H1 (cell line): ENCODE measurements at regions not wholly inside any gene's neighbourhood (a gene's known extent, or its start where the extent isn't known, plus 50 kb on each side); places are given as distances from the start of the nearest gene placed in this dataset.

ENCODE experiments used
- CTCF ChIA-PET: fragments of 300-600 bp; sonication (Branson Sonifier 250); formaldehyde crosslinking; loops from one replicate; lab custom pipeline; 2021; ENCODE audit not compliant: partially characterized antibody; lab: Charles Lee
- POLR2A ChIA-PET: fragments of 300-600 bp; sonication (Branson Sonifier 250); formaldehyde crosslinking; loops from one replicate; lab custom pipeline; 2021; ENCODE audit warnings: inconsistent platforms; ENCODE audit not compliant: partially characterized antibody; lab: Charles Lee
- DNase-seq, 2 experiments: peaks; one replicate each; pipeline versions ENCODE4 v3.0.0 to v3.0.0-alpha.2; 2010 to 2022; ENCODE audit warnings: low spot score in 2 of 2, low read depth in 1 of 2, mixed read lengths in 1 of 2
- FAIRE-seq: peaks from 2 replicates; lab custom pipeline; 2011; peaks lifted over from hg19 to GRCh38; lab: Jason Lieb, UNC
- H2AFZ ChIP-seq: 2 replicates; pipeline ENCODE4 v1.8.1; 2012; ENCODE audit warnings: low read length, inconsistent platforms
- H2AK5ac ChIP-seq: 2 replicates; pipeline ENCODE4 v1.6.1; 2013; ENCODE audit warnings: low read depth, low read length
- H2BK120ac ChIP-seq: replicated peaks from 2 replicates; pipeline ENCODE3; 2013; ENCODE audit warnings: low read depth, low read length, inconsistent platforms
- H2BK12ac ChIP-seq: 2 replicates; pipeline ENCODE4 v1.6.1; 2013; ENCODE audit warnings: low read depth, low read length
- H2BK15ac ChIP-seq: 2 replicates; pipeline ENCODE4 v1.6.1; 2013; ENCODE audit warnings: low read length
- H2BK20ac ChIP-seq: 2 replicates; pipeline ENCODE4 v1.6.1; 2013; ENCODE audit warnings: low read length
- H2BK5ac ChIP-seq: 2 replicates; pipeline ENCODE4 v1.6.1; 2013; ENCODE audit warnings: low read depth, low read length
- H3K14ac ChIP-seq: 2 replicates; pipeline ENCODE4 v1.6.1; 2013; ENCODE audit warnings: inconsistent platforms; ENCODE audit not compliant: insufficient read length
- H3K18ac ChIP-seq: 2 replicates; pipeline ENCODE4 v1.6.1; 2013; ENCODE audit warnings: low read length; ENCODE audit errors: extremely low read depth
- H3K23ac ChIP-seq: 2 replicates; pipeline ENCODE4 v1.6.1; 2013; ENCODE audit warnings: inconsistent platforms; ENCODE audit not compliant: insufficient read length
- H3K23me2 ChIP-seq: 2 replicates; pipeline ENCODE4 v1.6.1; 2013; ENCODE audit warnings: low read depth, low read length
- H3K27ac ChIP-seq: 2 replicates; pipeline ENCODE4 v1.6.1; 2011; ENCODE audit warnings: low read depth, low read length, inconsistent platforms
- H3K27me3 ChIP-seq, 4 experiments: replicated peaks in 1 of 4; 1 replicate in 1 of 4; 2 replicates in 3 of 4; pipeline versions ENCODE4 v1.6.1 to v1.8.1; 2011 to 2013; ENCODE audit warnings: low read length in 3 of 4, mild to moderate bottlenecking in 3 of 4, inconsistent platforms in 2 of 4, mixed read lengths in 2 of 4, moderate library complexity in 1 of 4; ENCODE audit not compliant: control insufficient read depth in 3 of 4, insufficient read depth in 3 of 4; ENCODE audit errors: extremely low read depth in 1 of 4
- H3K36me3 ChIP-seq, 4 experiments: 2 replicates each; pipeline versions ENCODE4 v1.6.1 to v1.8.1; 2011 to 2013; ENCODE audit warnings: mild to moderate bottlenecking in 4 of 4, low read length in 3 of 4, moderate library complexity in 2 of 4, control low read depth in 1 of 4, inconsistent platforms in 1 of 4; ENCODE audit not compliant: insufficient read depth in 4 of 4, control insufficient read depth in 2 of 4
- H3K4ac ChIP-seq: replicated peaks from 2 replicates; pipeline ENCODE3; 2013; ENCODE audit warnings: low read length, low read depth, mixed read lengths, inconsistent platforms; ENCODE audit not compliant: insufficient read length
- H3K4me1 ChIP-seq, 4 experiments: replicated peaks in 1 of 4; 1 replicate in 1 of 4; 2 replicates in 3 of 4; pipeline versions ENCODE4 v1.6.1 to v1.8.1; 2011 to 2013; ENCODE audit warnings: low read length in 3 of 4, inconsistent platforms in 2 of 4, mixed read lengths in 1 of 4; ENCODE audit not compliant: insufficient read depth in 4 of 4, control insufficient read depth in 3 of 4
- H3K4me2 ChIP-seq, 2 experiments: 2 replicates each; pipeline versions ENCODE4 v1.6.1 to v1.8.1; 2011 to 2013; ENCODE audit warnings: low read depth in 2 of 2, low read length in 2 of 2, control low read depth in 1 of 2, inconsistent platforms in 1 of 2, mild to moderate bottlenecking in 1 of 2; ENCODE audit not compliant: insufficient read depth in 1 of 2
- H3K4me3 ChIP-seq, 4 experiments: fragments of 200-600, 300-600 bp in 1 of 4; sonication (generic), shearing (Covaris generic), sonication (Bioruptor Twin) in 1 of 4; 2 replicates each; pipeline versions ENCODE4 v1.5.1 to v1.8.1; 2011 to 2016; ENCODE audit warnings: low read length in 4 of 4, low read depth in 3 of 4, control low read depth in 2 of 4, inconsistent platforms in 2 of 4, mild to moderate bottlenecking in 2 of 4, mixed read lengths in 1 of 4, moderate library complexity in 1 of 4; ENCODE audit not compliant: insufficient read depth in 2 of 4; ENCODE audit errors: extremely low read depth in 1 of 4
- H3K56ac ChIP-seq: replicated peaks from 2 replicates; pipeline ENCODE3; 2013; ENCODE audit warnings: low read depth, mild to moderate bottlenecking, mixed read lengths, low read length, inconsistent platforms; ENCODE audit not compliant: insufficient read length
- H3K79me1 ChIP-seq: 2 replicates; pipeline ENCODE4 v1.6.1; 2013; ENCODE audit warnings: low read depth, low read length, control low read depth
- H3K79me2 ChIP-seq, 2 experiments: 2 replicates each; pipeline versions ENCODE4 v1.6.1 to v1.8.1; 2012 to 2013; ENCODE audit warnings: low read length in 2 of 2, mild to moderate bottlenecking in 2 of 2, inconsistent platforms in 1 of 2; ENCODE audit not compliant: insufficient read depth in 2 of 2, control insufficient read depth in 1 of 2
- H3K9ac ChIP-seq, 4 experiments: replicated peaks in 1 of 4; 1 replicate in 1 of 4; 2 replicates in 3 of 4; pipeline versions ENCODE4 v1.6.1 to v1.8.1; 2011 to 2013; ENCODE audit warnings: low read depth in 3 of 4, low read length in 3 of 4, control low read depth in 2 of 4, mild to moderate bottlenecking in 2 of 4, moderate library complexity in 2 of 4, inconsistent platforms in 1 of 4; ENCODE audit errors: extremely low read depth in 1 of 4
- H3K9me3 ChIP-seq, 2 experiments: 2 replicates each; pipeline versions ENCODE4 v1.6.1 to v1.8.1; 2012 to 2013; ENCODE audit warnings: mild to moderate bottlenecking in 2 of 2, moderate library complexity in 2 of 2, control low read depth in 1 of 2, inconsistent platforms in 1 of 2, low read depth in 1 of 2, low read length in 1 of 2, mixed read lengths in 1 of 2; ENCODE audit not compliant: insufficient read depth in 2 of 2
- H4K20me1 ChIP-seq, 2 experiments: replicated peaks in 1 of 2; 2 replicates each; pipeline versions ENCODE3 to v1.8.1; 2011 to 2013; ENCODE audit warnings: inconsistent platforms in 2 of 2, low read length in 2 of 2, mild to moderate bottlenecking in 1 of 2; ENCODE audit not compliant: insufficient read depth in 2 of 2, control insufficient read depth in 1 of 2
- H4K5ac ChIP-seq: 2 replicates; pipeline ENCODE4 v1.6.1; 2013; ENCODE audit warnings: low read length, low read depth, mixed read lengths, inconsistent platforms; ENCODE audit not compliant: insufficient read length
- H4K8ac ChIP-seq: 2 replicates; pipeline ENCODE4 v1.8.0; 2013; ENCODE audit warnings: mild to moderate bottlenecking, moderate library complexity, low read length, inconsistent platforms; ENCODE audit not compliant: insufficient read depth; ENCODE audit errors: extremely low read depth
- H4K91ac ChIP-seq: replicated peaks from 2 replicates; pipeline ENCODE3; 2013; ENCODE audit warnings: low read length, mixed read lengths, inconsistent platforms; ENCODE audit not compliant: insufficient read length
- RAD21 ChIP-seq, 2 experiments: IDR thresholded peaks in 1 of 2; conservative IDR thresholded peaks in 1 of 2; 2 replicates each; pipeline ENCODE4 v1.6.1; 2011; ENCODE audit warnings: low read depth in 2 of 2, low read length in 2 of 2, improper control_type of control experiment in 1 of 2, inconsistent platforms in 1 of 2, mild to moderate bottlenecking in 1 of 2, moderate library complexity in 1 of 2
- WGBS, 2 experiments: shearing (Covaris generic) in 1 of 2; methylation state at CpG; one replicate each; pipeline versions ENCODE4 v1.1.6 to v1.1.7; 2013 to 2015; ENCODE audit warnings: low lambda C conversion rate in 2 of 2, mixed read lengths in 2 of 2, inconsistent platforms in 1 of 2, low coverage in 1 of 2, missing lambda C conversion rate in 1 of 2; ENCODE audit not compliant: insufficient replicate concordance in 2 of 2, insufficient coverage in 1 of 2, insufficient read length in 1 of 2; ENCODE audit errors: extremely low coverage in 1 of 2, missing lambda C conversion rate in 1 of 2; 5-methylcytosine and 5-hydroxymethylcytosine counted together

GRCh38 chr22:47690166-47690565 lies 927.7 kb downstream of the TBC1D22A start:
- Histone ChIP-seq H2BK120ac (no peak overlapping the region), H3K79me2 (no peaks in the 10 kb centered on the region), H4K5ac (no peak overlapping the region), H3K23ac (no peak overlapping the region), H2BK12ac (no peak overlapping the region), H3K14ac (no peak overlapping the region), H3K4me1 (no peaks in the 10 kb centered on the region), H3K56ac (no peak overlapping the region), H3K9ac (no peak overlapping the region), H2BK5ac (no peak overlapping the region), H3K36me3 (no peaks in the 10 kb centered on the region), H2AK5ac (no peak overlapping the region), H4K91ac (no peak overlapping the region), H3K23me2 (no peaks in the 10 kb centered on the region), H3K18ac (no peak overlapping the region), H2BK20ac (no peak overlapping the region), H4K20me1 (no peaks in the 10 kb centered on the region), H3K9me3 (0 out of 4 replicates have a peak, but pooled peaks cover 0 to 2% of the 10 kb centered on the region in 2 experiments), H2BK15ac (no peak overlapping the region), H3K79me1 (no peaks in the 10 kb centered on the region), H2AFZ (no peak overlapping the region), H3K4ac (no peak overlapping the region), H3K4me2 (no peak overlapping the region), H3K27me3 (no peaks in the 10 kb centered on the region), H3K4me3 (no peak overlapping the region), H4K8ac (no peak overlapping the region), H3K27ac (no peak overlapping the region)
- POLR2A ChIA-PET = no interaction called here
- DNase-seq (peak in 1 of 2 experiments; percentile 23), FAIRE-seq (no peak)
- WGBS, 2 experiments = 80% methylated on average over 1 of the region's 2 CpGs; no CpG with 5 or more reads in 1 of the 2 experiments
- CTCF ChIA-PET = no interaction called here
- no peak for TF ChIP-seq RAD21 (IDR thresholded peaks at IDR 0.05 in 1 of 2, conservative IDR thresholded peaks at IDR 0.05 in 1 of 2; ENCODE audit: low read depth in 2 of 2, low read length in 2 of 2)
